HG03460 (cell line): ENCODE measurements at regions not wholly inside any gene's neighbourhood (a gene's known extent, or its start where the extent isn't known, plus 50 kb on each side); places are given as distances from the start of the nearest gene placed in this dataset.

Experiments used
- ATAC-seq: cut with Tn5 transposase; IDR thresholded peaks from one replicate; pipeline ENCODE4 v1.9.1; 2021; ENCODE audit not compliant: unreplicated experiment

GRCh38 chr1:235027076-235027861, 101.4 kb downstream of the TOMM20 start:
- ATAC-seq: no peak

- no peak for ATAC-seq
These were observed 103.1 kb downstream of the TOMM20 start for GRCh38 chr1:235025422-235025984.

GRCh38 chr1:235024711-235025421, 103.8 kb downstream of the TOMM20 start:
- no peak for ATAC-seq

- no peak for ATAC-seq
These were observed 104.8 kb downstream of the TOMM20 start for GRCh38 chr1:235023711-235024439.

GRCh38 chr1:235022981-235023710, 105.5 kb downstream of the TOMM20 start:
- ATAC-seq: peak; percentile 68

GRCh38 chr1:235022341-235022980, 106.2 kb downstream of the TOMM20 start:
- ATAC-seq: no peak

GRCh38 chr1:235021815-235022214, 106.8 kb downstream of the TOMM20 start:
- ATAC-seq: no peak

- no peak for ATAC-seq
These were observed 107.3 kb downstream of the TOMM20 start for GRCh38 chr1:235021321-235021720.

- ATAC-seq: no peak
These were observed 108.7 kb downstream of the TOMM20 start for GRCh38 chr1:235019961-235020360.

GRCh38 chr1:235019471-235019870, 109.2 kb downstream of the TOMM20 start:
- ATAC-seq: no peak

- no peak for ATAC-seq
These were observed 109.8 kb downstream of the TOMM20 start for GRCh38 chr1:235018720-235019444.

GRCh38 chr1:235018161-235018560, 110.5 kb downstream of the TOMM20 start:
- no peak for ATAC-seq

GRCh38 chr1:235017719-235018118, 110.9 kb downstream of the TOMM20 start:
- no peak for ATAC-seq

- ATAC-seq: no peak
These were observed 111.4 kb downstream of the TOMM20 start for GRCh38 chr1:235017191-235017590.

- peak; percentile 39 for ATAC-seq
These were observed 113.2 kb downstream of the TOMM20 start for GRCh38 chr1:235015291-235015985.

- no peak for ATAC-seq
These were observed 113.9 kb downstream of the TOMM20 start for GRCh38 chr1:235014756-235015155.

GRCh38 chr1:235013512-235013911, 115.1 kb downstream of the TOMM20 start:
- no peak for ATAC-seq

- ATAC-seq: no peak
These were observed 116.0 kb downstream of the TOMM20 start for GRCh38 chr1:235012436-235013210.
